Activated gamma-delta T cell treated with anti-CD3 and anti-CD28 coated beads, Interleukin-2, amount 50 U/mL, for 16 hours (primary cell): ENCODE measurements at regions not wholly inside any gene's neighbourhood (a gene's known extent, or its start where the extent isn't known, plus 50 kb on each side); places are given as distances from the start of the nearest gene placed in this dataset.
"Not testable (repeated sequence)": the region's sequence is repeated elsewhere in the genome, so short reads cannot be mapped to it uniquely, and the experiment has no call there.

Experiments
- DNase-seq: peaks from one replicate; pipeline ENCODE4 v3.0.0-alpha.2; 2020; ENCODE audit warnings: low read depth

DNA sequence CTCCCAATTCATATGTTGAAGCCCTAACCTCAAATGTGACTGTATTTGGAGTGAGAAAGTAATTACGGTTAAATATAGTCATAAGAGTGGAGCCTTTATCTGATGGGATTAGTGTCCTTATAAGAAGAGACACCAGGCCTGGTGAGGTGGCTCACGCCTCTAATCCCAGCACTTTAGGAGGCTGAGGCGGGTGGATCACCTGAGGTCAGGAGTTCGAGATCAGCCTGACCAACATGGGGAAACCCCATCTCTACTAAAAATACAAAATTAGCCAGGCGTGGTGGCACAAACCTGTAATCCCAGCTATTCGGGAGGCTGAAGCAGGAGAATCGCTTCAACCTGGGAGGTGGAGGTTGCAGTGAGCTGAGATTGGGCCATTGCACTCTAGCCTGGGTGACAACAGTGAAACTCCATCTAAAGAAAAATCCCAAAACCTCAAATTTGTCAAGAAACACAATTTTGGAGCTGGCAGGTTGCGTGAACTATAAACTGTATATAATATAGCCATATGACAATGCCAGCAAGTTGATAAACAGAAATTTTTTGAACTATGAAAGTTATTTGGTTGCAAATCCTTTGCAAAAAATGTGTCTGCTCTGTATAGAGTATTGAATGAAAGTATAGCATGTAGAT lies 125.6 kb upstream of the ZNF217 start:
- DNase-seq, result not testable (repeated sequence)

- no peak for DNase-seq
Observed at GRCh38 chr20:53718142-53719021, 124.7 kb upstream of the ZNF217 start.

- no peak for DNase-seq
Observed at GRCh38 chr20:53716395-53716794, 122.8 kb upstream of the ZNF217 start.

- no peak for DNase-seq
Observed at GRCh38 chr20:53714524-53714923, 120.9 kb upstream of the ZNF217 start.

DNA sequence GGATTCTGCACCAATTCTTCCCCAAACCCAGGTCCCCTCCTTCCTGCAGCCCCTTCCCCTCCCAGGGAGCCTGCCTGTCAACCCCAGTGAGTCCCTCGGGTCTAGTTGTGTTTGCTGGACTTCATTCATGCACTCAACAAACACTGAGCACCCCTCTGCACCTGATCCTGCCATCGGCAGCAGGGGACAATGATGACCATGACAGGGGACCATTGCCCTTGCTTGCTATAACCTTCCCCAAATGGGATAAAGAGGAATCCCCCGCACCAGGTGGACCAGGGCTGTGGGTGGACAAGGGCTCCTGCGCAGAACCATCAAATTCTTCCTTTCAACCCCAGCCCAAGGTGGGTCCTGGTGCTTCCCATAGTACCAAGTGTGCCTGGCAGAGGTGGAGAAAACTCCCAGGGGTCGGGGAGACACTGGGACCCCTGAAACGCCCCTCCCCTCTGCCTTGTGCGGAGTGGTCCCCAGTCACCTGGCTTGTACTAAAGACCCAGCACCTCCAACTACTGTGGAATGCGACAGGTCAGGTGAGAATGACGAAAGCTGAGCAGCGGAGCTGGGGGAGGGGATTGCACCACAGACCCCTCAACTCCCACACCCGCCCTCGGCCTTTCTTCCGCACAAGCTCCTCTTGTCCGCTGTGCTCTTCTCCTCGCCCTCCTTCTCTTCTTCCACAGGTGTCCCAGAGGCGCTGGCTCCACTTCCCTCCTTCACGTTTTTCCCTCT lies 119.9 kb upstream of the ZNF217 start:
- DNase-seq, result no peak

- no peak for DNase-seq
Observed at GRCh38 chr20:53712212-53712977, 118.8 kb upstream of the ZNF217 start.

DNA sequence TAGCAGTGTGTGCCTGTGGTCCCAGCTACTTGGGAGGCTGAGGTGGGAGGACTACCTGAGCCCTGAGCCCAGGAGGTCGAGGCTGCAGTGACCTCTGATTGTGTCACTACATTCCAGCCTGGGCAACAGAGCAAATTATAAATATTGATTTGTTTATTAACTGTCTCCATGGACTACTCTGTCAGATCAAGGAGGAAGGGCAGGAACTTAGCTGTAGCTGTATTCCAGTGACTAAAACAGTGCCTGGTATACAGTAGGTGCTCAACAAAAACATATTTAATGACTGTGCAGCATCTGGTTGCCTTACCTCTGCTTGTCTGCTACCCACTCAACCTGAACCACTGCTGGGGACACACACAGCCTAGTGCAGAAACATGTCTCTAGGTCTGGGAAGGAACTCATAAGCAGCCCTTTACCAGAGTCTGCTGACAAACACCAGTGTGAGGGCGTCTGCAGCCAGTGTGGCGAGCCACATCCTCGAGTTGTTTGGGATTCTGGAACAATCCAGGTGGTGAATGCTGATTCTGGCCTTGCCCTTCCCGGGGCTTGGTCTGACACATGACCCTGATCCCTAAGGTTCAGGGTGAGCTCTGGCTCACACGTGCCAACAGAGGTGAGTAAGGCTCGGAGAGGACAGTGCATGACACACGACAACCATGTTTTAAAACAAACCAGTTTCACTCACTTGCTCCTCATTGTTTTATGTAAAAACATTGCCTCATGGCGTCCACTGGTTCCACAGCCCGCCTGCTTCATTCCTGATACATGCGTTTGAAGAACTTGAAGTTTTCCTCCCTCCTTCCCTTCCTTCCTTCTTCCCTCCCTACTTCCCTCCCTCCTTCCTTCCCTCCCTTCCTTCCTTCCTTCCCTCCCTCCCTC lies 117.9 kb upstream of the ZNF217 start:
- no peak for DNase-seq

- no peak for DNase-seq
Observed at GRCh38 chr20:53708129-53708968, 114.7 kb upstream of the ZNF217 start.

DNA sequence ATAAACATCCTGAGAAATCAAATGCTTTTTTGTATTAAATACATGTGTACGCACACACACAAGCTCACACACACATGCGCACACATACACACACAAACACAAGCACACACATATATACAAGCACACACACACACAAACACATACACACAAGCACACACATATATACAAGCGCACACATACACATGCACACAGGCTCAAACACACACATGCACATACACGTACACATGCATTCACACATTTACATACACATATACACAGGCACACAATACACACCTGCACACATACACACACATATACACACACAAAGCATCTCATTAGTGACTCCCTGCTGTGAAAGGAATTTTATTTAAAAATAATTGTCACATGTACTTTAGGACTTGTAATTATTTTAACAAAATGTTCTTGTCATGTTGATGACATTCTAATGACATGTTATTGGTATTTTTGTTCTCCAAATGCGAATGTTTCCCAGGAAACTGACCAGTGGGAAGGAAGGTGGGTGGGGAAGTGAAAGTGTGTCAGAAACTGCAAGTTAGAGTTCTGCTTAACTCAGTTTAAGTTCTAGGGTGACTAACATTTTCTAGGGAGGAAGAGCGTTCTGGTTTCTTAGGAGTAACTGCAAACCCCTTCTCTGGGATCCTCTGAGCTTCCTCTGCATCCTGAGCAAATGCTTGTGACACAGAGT lies 113.9 kb upstream of the ZNF217 start:
- DNase-seq, result no peak

- no peak for DNase-seq
Observed at GRCh38 chr20:53706466-53707370, 113.1 kb upstream of the ZNF217 start.

- DNase-seq, result no peak
Observed at GRCh38 chr20:53706008-53706465, 112.4 kb upstream of the ZNF217 start.

GRCh38 chr20:53702617-53703016 lies 109.0 kb upstream of the ZNF217 start:
- DNase-seq, result no peak

- DNase-seq, result no peak
Observed at GRCh38 chr20:53699906-53700305, 106.3 kb upstream of the ZNF217 start.

GRCh38 chr20:53699085-53699674 lies 105.5 kb upstream of the ZNF217 start:
- no peak for DNase-seq

- no peak for DNase-seq
Observed at GRCh38 chr20:53698371-53698978, 104.8 kb upstream of the ZNF217 start.

DNA sequence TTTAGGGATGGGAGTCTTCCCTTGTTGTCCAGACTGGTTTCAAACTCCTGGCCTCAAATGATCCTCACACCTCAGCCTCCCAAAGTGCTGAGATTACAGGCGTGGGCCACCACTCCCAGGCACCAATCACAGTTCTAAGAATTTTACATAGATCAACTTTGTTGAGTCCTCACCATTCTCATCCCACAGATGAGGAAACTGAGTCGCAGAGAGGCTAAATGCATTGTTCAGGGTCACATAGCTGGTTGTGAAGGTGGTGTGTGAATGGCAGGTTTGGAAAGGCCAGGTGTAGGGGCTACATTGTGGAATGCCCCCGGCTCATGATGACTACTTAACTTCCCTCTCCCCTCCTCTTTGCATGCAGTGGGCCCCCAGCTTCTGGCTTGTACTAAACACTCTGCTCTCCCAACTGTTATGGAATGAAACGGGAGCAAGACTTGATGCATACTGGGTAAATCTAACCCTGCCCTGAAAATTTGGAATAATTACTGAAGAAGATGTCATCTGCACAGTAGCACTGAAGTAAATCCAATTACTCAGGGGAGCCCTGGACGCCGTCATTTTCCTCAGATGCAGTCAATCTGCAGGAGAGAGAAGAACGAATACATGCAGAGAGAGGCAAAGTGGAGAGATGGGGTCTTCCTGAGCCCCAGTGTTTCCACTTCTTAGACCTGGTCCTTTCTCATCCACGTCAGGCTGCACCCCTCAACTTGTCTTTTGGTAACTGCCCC lies 102.3 kb upstream of the ZNF217 start:
- no peak for DNase-seq
